Esophagus squamous epithelium (tissue), 5 donors: ENCODE measurements at regions not wholly inside any gene's neighbourhood (a gene's known extent, or its start where the extent isn't known, plus 50 kb on each side); places are given as distances from the start of the nearest gene placed in this dataset.

Source experiments
- DNase-seq: peaks from one replicate; lab custom pipeline; 2025; lab: John Stamatoyannopoulos, UW
- H3K27ac ChIP-seq, 4 donors: fragments of 200-600 bp; sonication (generic); one replicate each; pipeline ENCODE4 v1.5.1; 2016 to 2019; ENCODE audit warnings: mild to moderate bottlenecking in 1 of 4
- H3K27me3 ChIP-seq, 4 donors: fragments of 200-600 bp; sonication (generic); 1 replicate in 3 of 4; 2 replicates in 1 of 4; pipeline versions ENCODE4 v1.5.1 to v1.6.0; 2017 to 2021; ENCODE audit warnings: antibody characterized with exemption in 1 of 4
- H3K36me3 ChIP-seq, 3 donors: fragments of 200-600 bp; sonication (generic); one replicate each; pipeline ENCODE4 v1.5.1; 2016 to 2019
- H3K4me1 ChIP-seq, 3 donors: fragments of 200-600 bp; sonication (generic); one replicate each; pipeline ENCODE4 v1.5.1; 2017 to 2019
- H3K4me3 ChIP-seq, 4 donors: fragments of 200-600 bp; sonication (generic); 1 replicate in 3 of 4; 2 replicates in 1 of 4; pipeline ENCODE4 v1.5.1; 2016 to 2019; ENCODE audit warnings: mild to moderate bottlenecking in 2 of 4, moderate library complexity in 1 of 4
- H3K9me3 ChIP-seq, 3 donors: fragments of 200-600 bp; sonication (generic); one replicate each; pipeline ENCODE4 v1.5.1; 2016 to 2019
- POLR2A ChIP-seq, 4 donors: fragments of 450-650 bp; IDR thresholded peaks; one replicate each; pipeline ENCODE4 v1.6.1; 2017; ENCODE audit warnings: antibody characterized with exemption in 4 of 4, mild to moderate bottlenecking in 4 of 4, moderate library complexity in 3 of 4
- WGBS, 2 donors: methylation state at CpG; one replicate each; pipeline ENCODE4 v1.1.5; 2018; 5-methylcytosine and 5-hydroxymethylcytosine counted together
- intact Hi-C: fragments of 100-400 bp; cut with DNase I; formaldehyde crosslinking; loops from one replicate; pipeline ENCODE4 v1.15.0; 2022
- TF ChIP-seq, protein P1 (sequence below), 6 experiments: fragments of 450-650 bp in 4 of 6; fragments of 200-600 bp in 2 of 6; sonication (generic) in 2 of 6; IDR thresholded peaks; one replicate each; pipeline ENCODE4 v1.5.1; 2016 to 2019; ENCODE audit warnings: antibody characterized with exemption in 6 of 6, mild to moderate bottlenecking in 4 of 6, moderate library complexity in 4 of 6
- donor health status: DM: yes; HTN: yes; CAD: no.

DNA sequence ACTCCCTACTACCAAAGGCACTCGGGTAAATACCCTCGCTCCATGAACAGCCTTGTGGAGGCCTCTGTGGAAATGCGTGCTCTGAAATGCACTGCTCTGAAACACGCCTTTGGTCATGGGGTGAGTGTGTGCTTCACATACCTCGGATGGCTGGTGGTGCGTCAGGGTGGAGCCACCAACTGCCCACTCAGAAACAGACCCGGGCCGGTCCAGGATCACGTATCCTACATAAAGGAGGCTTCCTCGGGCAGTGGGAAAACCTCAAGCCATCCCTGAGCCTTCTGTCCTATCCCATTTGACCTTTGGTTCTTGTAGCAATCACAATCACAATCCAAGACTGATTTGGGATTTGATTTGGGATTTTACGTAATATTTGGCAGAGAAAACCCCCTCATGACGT lies 53.5 kb upstream of the ZNF516 start:
- Histone ChIP-seq H3K36me3 (no peaks in the 10 kb centered on the region), H3K27me3 (no peaks in the 10 kb centered on the region), H3K9me3 (no peaks in the 10 kb centered on the region), H3K27ac (no peak overlapping the region), H3K4me1 (peaks cover 0 to under 1% (median 0%) of the 10 kb centered on the region in 3 donors), H3K4me3 (no peak overlapping the region)
- TF ChIP-seq, protein P1, sequence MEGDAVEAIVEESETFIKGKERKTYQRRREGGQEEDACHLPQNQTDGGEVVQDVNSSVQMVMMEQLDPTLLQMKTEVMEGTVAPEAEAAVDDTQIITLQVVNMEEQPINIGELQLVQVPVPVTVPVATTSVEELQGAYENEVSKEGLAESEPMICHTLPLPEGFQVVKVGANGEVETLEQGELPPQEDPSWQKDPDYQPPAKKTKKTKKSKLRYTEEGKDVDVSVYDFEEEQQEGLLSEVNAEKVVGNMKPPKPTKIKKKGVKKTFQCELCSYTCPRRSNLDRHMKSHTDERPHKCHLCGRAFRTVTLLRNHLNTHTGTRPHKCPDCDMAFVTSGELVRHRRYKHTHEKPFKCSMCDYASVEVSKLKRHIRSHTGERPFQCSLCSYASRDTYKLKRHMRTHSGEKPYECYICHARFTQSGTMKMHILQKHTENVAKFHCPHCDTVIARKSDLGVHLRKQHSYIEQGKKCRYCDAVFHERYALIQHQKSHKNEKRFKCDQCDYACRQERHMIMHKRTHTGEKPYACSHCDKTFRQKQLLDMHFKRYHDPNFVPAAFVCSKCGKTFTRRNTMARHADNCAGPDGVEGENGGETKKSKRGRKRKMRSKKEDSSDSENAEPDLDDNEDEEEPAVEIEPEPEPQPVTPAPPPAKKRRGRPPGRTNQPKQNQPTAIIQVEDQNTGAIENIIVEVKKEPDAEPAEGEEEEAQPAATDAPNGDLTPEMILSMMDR (IDR thresholded peaks at IDR 0.05), result no peak
- TF ChIP-seq POLR2A (IDR thresholded peaks at IDR 0.05), result no peak
- intact Hi-C loops, result no loop called here
- WGBS, 2 donors, result 66 to 98% methylated on average over 2 to 9 of the region's 12 CpGs
- no peak for DNase-seq

DNA sequence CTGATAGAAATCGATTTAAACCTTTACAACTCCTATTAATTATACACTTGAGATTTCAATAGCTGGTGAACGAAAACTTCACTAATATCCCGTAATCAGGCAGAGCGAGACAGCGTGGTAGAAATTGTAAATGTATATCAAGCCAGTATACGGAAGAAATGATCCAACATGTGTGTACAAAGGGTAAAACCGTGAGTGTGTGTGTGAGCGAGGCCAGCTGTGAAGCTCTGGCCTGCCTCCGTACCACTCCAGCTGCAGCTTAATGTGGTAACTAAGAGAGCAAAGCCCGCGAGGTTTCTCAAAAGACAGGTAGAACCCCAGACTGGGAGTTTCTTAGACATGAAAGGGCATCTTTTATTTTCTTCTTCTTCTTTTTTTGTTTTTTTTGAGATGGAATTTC lies 52.3 kb upstream of the ZNF516 start:
- intact Hi-C loops, result no loop called here
- 78 to 82% methylated on average over 11 of the region's 11 CpGs for WGBS, 2 donors
- no peak for DNase-seq
- Histone ChIP-seq H3K9me3 (no peaks in the 10 kb centered on the region), H3K4me3 (no peak overlapping the region), H3K27ac (peak overlapping the region in 1 of 4 donors; percentile 36), H3K27me3 (no peaks in the 10 kb centered on the region), H3K36me3 (no peaks in the 10 kb centered on the region), H3K4me1 (no peaks in the 10 kb centered on the region)
- TF ChIP-seq, protein P1 (IDR thresholded peaks at IDR 0.05), result no peak
- no peak for TF ChIP-seq POLR2A (IDR thresholded peaks at IDR 0.05)

DNA sequence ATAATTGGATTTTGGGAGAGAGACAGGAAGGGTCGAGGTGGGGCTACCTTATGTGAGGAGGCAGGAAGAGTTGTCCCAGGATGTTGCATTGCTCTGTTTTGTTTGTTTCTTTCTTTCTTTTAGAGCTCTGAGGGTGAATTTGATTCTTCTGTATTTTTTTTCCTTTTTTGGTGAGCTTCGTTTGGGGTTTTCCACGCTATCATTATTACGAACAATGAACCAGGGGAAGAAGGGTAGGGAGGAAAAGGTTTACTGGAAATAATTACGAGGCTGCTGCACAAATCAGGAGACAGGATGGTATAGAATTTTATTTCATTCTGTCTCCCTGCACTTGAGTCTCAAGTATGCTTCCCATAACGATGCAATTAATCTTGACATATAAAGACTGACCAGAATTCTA lies 51.4 kb upstream of the ZNF516 start:
- intact Hi-C loops, result no loop called here
- TF ChIP-seq, protein P1 (IDR thresholded peaks at IDR 0.05), result no peak
- no peak for TF ChIP-seq POLR2A (IDR thresholded peaks at IDR 0.05)
- 28 to 31% methylated on average over 6 of the region's 6 CpGs for WGBS, 2 donors
- H3K27ac ChIP-seq, result peak overlapping the region in 2 of 4 donors; percentile 47 to 54
- H3K27me3 ChIP-seq, result no peaks in the 10 kb centered on the region
- no peak for DNase-seq
- H3K4me1 ChIP-seq, result no peaks in the 10 kb centered on the region
- no peaks in the 10 kb centered on the region for H3K9me3 ChIP-seq
- peak overlapping the region in 1 of 4 donors; percentile 21 for H3K4me3 ChIP-seq
- no peaks in the 10 kb centered on the region for H3K36me3 ChIP-seq

DNA sequence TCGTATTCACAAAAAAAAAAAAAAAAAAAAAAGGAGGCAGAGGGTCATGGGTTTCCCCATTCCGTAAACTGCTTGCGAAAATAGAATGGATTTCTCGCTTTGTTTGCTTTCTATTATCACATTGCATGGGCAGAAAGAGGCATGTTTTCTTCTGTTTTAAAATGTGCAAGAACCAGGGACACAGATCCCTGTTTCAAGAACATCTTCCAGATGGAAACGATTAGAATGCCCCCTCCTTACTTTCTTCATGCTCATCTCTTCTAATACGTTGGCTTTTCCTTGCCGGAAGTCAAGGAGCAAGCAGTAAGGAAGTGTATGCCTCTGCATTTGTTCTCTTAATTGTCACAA lies 51.0 kb upstream of the ZNF516 start:
- TF ChIP-seq, protein P1 (IDR thresholded peaks at IDR 0.05), result no peak
- TF ChIP-seq POLR2A (IDR thresholded peaks at IDR 0.05), result no peak
- 14 to 22% methylated on average over 7 of the region's 7 CpGs for WGBS, 2 donors
- intact Hi-C loops, result no loop called here
- H3K4me3 ChIP-seq, result peak overlapping the region in 1 of 4 donors; percentile 21
- H3K27me3 ChIP-seq, result no peaks in the 10 kb centered on the region
- DNase-seq, result no peak
- no peaks in the 10 kb centered on the region for H3K9me3 ChIP-seq
- H3K36me3 ChIP-seq, result no peaks in the 10 kb centered on the region
- peak overlapping the region in 2 of 4 donors; percentile 47 to 54 for H3K27ac ChIP-seq
- H3K4me1 ChIP-seq, result no peaks in the 10 kb centered on the region

DNA sequence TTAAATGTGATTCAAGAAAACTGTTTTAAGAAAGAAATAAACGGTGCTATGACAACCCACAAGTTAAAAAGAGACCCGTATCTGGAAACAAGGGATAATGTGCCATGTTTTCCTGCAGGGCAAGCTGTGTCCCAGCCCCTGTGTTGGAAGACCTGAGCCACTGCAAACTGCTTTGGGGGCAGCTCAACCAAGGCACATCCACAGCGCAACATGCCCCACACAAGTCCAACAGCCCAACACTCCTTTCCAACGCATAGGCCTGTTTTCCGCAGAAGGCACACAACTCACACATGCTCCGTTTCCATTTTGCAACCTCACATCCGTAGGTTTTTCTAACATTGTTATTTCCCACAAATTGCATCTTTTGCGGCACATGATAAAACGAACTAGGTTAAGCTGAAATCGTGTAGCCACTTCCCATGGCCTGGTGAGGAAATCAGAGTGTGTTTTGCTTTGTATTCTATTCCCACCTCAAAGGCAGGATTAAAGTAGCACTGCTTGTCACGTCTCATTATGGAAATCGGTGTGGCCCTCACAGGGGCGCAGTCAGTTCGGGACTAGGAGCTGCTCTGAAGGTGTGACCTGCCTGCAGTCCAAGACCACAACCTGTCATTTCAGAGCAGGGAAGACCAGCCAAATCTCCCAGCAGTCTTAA lies 50.5 kb upstream of the ZNF516 start:
- 65 to 74% methylated on average over 14 of the region's 14 CpGs for WGBS, 2 donors
- Histone ChIP-seq H3K27me3 (no peaks in the 10 kb centered on the region), H3K4me1 (no peaks in the 10 kb centered on the region), H3K4me3 (no peak overlapping the region), H3K9me3 (no peaks in the 10 kb centered on the region), H3K36me3 (no peaks in the 10 kb centered on the region), H3K27ac (peak overlapping the region in 1 of 4 donors; percentile 51)
- no peak for TF ChIP-seq POLR2A (IDR thresholded peaks at IDR 0.05)
- TF ChIP-seq, protein P1 (IDR thresholded peaks at IDR 0.05), result no peak
- DNase-seq, result no peak
- intact Hi-C loops, result no loop called here
